GM19043 (cell line): ENCODE measurements at regions not wholly inside any gene's neighbourhood (a gene's known extent, or its start where the extent isn't known, plus 50 kb on each side); places are given as distances from the start of the nearest gene placed in this dataset.

Source experiments
- ATAC-seq: cut with Tn5 transposase; IDR thresholded peaks from one replicate; pipeline ENCODE4 v1.9.1; 2021; ENCODE audit warnings: low read depth; ENCODE audit not compliant: unreplicated experiment

GRCh38 chr18:27769152-27769551, 407.8 kb downstream of the CDH2 start:
- no peak for ATAC-seq

GRCh38 chr18:27763936-27764335, 413.0 kb downstream of the CDH2 start:
- ATAC-seq = no peak

- no peak for ATAC-seq
These were observed 413.6 kb downstream of the CDH2 start for GRCh38 chr18:27763341-27763740.

- ATAC-seq = no peak
These were observed 414.9 kb downstream of the CDH2 start for GRCh38 chr18:27762054-27762453.

GRCh38 chr18:27752944-27753343, 424.0 kb downstream of the CDH2 start:
- ATAC-seq = no peak

GRCh38 chr18:27750923-27751322, 426.0 kb downstream of the CDH2 start:
- ATAC-seq = no peak

GRCh38 chr18:27750014-27750413, 426.9 kb downstream of the CDH2 start:
- no peak for ATAC-seq

- ATAC-seq = no peak
These were observed 427.7 kb downstream of the CDH2 start for GRCh38 chr18:27749194-27749593.

GRCh38 chr18:27746241-27746640, 430.7 kb downstream of the CDH2 start:
- ATAC-seq = no peak

GRCh38 chr18:27735117-27735516, 441.8 kb downstream of the CDH2 start:
- no peak for ATAC-seq

GRCh38 chr18:27731211-27731610, 445.7 kb downstream of the CDH2 start:
- no peak for ATAC-seq

GRCh38 chr18:27728659-27729058, 448.3 kb downstream of the CDH2 start:
- no peak for ATAC-seq

- ATAC-seq = no peak
These were observed 452.6 kb downstream of the CDH2 start for GRCh38 chr18:27724362-27724761.

- ATAC-seq = no peak
These were observed 453.8 kb downstream of the CDH2 start for GRCh38 chr18:27723168-27723567.

- no peak for ATAC-seq
These were observed 457.2 kb downstream of the CDH2 start for GRCh38 chr18:27719680-27720079.

- ATAC-seq = no peak
These were observed 459.1 kb downstream of the CDH2 start for GRCh38 chr18:27717816-27718215.

GRCh38 chr18:27717250-27717649, 459.7 kb downstream of the CDH2 start:
- no peak for ATAC-seq

GRCh38 chr18:27715751-27716150, 461.2 kb downstream of the CDH2 start:
- ATAC-seq = no peak

GRCh38 chr18:27713738-27714095, 463.2 kb downstream of the CDH2 start:
- no peak for ATAC-seq

GRCh38 chr18:27713037-27713737, 463.7 kb downstream of the CDH2 start:
- ATAC-seq = no peak

- no peak for ATAC-seq
These were observed 464.9 kb downstream of the CDH2 start for GRCh38 chr18:27712066-27712465.

- ATAC-seq = no peak
These were observed 465.5 kb downstream of the CDH2 start for GRCh38 chr18:27711382-27711781.

GRCh38 chr18:27709344-27709743, 467.6 kb downstream of the CDH2 start:
- no peak for ATAC-seq
